HG03280 (cell line): ENCODE measurements at regions not wholly inside any gene's neighbourhood (a gene's known extent, or its start where the extent isn't known, plus 50 kb on each side); places are given as distances from the start of the nearest gene placed in this dataset.

Source experiments
- ATAC-seq: cut with Tn5 transposase; IDR thresholded peaks from one replicate; pipeline ENCODE4 v1.9.1; 2021; ENCODE audit warnings: mild to moderate bottlenecking, moderate library complexity; ENCODE audit not compliant: unreplicated experiment

DNA sequence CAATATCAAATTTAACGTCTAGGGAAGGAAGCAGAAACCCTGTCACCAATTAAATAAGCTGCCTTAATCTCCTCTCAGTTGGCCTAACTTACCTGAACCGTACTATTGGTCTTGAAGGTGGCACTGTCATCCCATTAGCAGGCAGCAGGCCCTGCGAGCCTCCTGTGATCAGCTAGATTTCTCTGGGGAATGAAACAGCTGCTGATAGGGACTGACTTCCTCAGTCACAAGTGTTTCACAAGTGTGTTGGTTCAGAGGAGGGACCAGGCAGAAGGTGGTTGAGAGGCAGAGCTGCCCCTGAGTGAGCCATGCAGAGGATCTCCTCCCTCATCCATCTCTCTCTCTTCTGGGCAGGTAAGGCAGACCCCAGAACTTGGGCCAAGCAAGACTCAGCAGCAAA lies 166.8 kb downstream of the DAD1 start:
- no peak for ATAC-seq

DNA sequence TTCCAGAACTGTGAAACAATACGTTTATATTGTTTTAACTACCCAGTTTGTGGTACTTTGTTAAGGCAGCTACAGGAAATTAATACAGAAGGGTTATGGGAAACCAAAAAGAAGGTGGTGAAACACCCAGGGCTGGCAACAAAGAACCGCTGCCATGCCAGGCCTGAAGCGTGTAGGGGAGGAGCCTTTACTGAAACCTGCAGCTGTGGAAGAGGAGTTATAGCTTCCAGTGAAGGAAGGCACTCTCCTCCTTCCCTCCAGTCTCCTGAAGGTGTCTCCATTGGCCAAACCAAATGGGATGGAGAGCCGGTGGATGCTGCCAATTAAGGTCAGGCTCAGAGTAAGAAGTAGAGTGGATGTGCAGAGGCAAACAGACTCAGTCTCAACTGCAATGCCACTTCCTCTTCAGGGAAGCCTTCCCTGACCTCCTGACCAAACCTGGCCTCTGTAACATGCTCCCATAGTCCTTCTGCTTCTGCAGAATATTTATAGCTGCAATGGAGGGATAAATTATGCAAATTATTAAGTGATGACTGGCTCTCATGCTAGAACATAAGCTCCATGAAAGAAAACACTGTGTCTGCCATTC lies 168.3 kb downstream of the DAD1 start:
- ATAC-seq, result no peak

DNA sequence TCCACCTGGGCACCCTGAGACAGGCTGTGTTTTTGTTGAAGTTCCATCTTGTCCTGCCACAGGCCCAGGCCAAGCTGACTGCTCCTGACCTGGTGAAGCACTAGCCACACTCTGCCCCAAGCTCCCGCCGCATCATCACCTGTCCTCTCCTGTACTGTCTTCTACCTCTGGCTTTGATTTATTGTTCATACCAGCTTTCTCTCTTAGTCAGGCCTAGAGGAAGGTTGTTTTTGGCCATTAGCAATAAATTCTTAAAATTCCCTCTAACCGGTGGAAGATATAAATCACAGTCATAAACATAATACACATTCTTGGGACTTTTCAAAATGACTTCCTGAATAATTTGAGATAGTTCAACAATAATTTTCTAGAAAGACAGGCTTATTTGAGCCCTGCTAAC lies 169.4 kb downstream of the DAD1 start:
- no peak for ATAC-seq

DNA sequence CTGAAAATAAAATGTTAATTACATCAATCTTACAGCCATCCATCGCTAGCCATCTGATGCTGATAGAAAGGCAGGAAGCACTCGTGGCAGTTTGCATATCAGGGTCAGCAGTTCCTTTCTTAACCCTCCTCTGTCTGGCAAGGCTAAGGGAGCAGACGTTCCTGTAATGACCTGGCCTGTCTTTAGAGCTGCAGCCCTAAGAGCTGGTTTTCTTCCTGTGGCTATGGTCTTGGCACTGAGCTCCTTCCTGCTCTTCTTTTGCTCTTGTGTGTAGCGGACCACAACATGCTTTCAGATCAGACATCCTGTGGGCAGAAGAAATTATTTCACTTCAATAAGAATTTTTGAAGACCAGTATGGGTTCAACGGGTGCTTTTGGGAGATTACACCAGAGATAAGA lies 170.4 kb downstream of the DAD1 start:
- ATAC-seq, result no peak

DNA sequence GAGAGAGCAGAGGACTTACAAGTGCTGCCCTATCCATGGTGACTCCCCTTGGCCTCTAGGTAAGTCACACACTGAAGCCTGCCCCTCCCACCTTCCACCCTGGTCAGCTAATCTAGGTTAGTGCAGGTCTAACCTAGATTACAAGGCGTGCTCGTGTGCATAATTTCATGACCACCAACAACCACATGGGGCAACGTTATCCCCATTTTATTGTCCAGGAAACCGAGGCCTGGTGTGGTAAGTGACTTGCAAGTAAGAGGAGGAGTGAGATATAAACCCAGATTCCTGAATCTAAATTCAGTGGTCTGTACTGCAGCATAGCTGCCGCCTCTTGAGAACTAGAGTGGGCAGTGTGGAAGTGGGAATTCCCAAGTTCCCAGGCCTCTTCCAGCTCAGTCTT lies 171.1 kb downstream of the DAD1 start:
- no peak for ATAC-seq

DNA sequence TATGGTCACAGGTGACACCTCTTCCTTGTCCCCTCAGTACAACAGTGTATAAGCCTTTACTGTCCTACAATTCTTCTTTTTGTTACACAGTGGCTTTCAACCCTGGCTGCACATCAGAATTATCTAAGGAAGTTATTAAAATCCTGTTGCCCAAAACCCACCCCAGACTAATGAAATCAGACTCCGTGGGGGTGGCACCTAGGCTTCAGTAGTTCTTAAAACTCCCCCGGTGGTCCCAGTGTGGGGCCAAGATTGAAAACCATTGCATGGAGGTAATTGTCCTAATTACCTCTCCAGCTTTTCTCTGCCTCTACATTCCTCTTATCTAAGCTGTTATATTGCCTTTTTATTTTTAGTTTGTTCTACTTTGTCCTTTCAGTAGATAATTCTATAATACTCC lies 172.8 kb downstream of the DAD1 start:
- ATAC-seq, result no peak

DNA sequence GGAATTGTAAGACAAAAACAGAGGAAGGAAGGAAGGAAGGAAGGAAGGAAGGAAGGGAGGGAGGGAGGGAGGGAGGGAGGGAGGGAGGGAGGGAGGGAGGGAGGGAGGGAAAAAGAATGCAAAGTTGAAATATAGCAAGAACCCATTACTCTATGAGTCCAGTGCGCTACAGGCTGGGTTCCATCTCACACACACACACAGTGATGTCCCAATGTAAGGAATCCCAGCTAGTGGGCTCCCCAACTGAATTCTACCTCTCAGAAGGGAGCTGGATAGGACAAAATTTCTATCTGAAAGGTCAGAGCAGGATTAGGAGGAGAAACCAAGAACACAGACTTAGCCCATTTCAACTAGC lies 173.4 kb downstream of the DAD1 start:
- ATAC-seq, result no peak

DNA sequence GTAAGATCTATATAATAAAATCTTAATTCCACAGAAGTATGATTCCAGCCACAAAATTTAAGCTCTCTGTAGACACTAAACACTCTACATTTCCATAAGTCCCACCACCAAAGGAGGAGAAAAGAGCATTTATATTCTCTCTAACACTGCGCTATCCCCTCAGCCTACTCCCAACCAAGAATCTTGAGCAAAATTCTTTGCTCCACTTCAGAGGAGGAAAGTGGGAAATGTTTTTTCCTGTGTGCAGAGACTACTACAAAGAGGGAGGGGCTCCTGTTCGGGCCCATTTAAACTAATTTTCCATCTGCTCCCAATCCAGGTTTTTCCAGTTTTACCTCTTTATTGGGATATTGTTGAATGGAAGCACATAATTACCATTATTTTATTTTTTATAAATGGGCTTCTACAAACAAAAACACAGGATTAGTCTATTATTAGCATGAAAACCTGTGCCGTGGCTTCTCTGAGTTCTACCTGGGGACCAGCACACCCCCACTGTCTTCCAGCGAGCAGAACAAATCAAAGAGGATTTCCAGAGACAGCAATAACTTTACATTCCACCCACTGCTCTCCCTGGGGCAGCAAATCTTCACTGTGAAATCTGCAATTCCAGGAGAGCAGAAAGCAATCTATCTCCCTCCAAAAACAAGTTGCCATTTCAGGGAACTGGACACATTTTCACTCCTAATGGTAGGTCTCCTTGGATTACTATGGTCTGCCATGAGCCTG lies 174.0 kb downstream of the DAD1 start:
- no peak for ATAC-seq

DNA sequence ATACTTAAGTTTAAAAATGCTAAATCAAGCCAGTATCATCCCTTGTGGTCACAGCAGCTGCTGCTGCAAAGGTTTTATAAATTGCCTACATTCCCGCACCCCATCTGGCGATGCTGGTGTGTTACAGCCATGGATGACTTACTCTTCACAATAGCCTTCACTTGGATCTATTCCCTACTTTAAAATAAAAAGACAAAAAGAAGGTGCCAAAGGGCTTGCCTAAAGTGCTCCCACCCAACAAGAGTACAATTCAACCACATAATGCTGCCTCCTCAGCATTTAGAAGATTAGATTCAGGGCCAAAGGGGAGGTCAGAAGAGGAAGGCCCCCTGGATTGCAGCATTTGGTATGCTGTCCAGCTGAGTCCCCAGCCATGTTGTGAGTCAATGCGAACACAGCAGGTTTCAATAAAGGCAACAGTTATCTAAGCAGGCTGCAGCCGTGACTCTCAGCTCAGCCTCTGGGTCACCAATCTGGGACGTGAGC lies 176.1 kb downstream of the DAD1 start:
- no peak for ATAC-seq

DNA sequence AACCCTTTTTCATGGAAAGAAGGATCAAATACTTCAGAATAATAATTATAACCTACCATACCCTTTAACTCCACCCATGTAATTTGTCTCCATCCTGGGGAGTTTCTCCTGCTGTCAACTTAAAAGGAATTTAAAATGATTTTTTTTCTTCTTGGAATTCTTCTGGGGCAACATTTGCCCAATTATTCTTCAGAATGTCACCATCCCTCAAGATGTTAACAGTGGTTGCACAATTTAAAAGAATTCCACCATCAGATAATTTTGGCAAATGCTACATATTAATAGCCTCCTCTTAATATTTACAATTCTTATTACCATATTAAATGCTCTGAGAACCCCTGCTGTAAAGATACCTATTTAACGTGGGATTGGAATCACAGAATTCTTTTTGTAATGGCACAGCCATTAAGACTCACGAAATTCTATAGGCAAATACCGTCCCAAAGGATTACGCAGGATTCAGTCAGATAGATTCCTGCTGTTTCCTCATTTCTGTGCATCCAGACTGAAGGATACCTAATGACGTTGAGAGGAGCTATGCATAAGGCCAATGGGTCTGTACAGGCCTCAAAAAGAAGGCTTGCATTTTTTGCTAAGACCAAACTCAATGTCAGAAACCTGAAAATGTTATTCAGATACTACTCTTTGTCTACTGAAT lies 177.5 kb downstream of the DAD1 start:
- no peak for ATAC-seq

DNA sequence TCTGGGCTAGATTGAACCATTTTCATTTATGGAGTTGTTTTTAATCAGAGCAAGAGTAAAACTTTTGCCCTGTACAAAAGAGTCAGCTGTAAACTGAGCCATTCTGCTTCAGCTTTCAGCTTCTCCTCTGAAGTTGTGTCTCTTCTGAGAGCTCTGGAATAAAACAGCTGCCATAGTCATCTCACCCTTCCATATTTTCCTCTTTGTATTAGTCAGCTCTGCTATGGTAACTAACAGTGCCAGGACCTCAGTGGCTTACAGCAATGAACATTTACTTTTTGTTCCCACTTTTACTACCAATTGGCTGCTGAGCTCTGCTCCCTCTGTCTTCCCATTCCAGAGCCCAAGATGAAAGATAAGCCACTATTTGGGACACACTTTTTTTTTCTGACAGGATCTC lies 178.5 kb downstream of the DAD1 start:
- ATAC-seq, result no peak

DNA sequence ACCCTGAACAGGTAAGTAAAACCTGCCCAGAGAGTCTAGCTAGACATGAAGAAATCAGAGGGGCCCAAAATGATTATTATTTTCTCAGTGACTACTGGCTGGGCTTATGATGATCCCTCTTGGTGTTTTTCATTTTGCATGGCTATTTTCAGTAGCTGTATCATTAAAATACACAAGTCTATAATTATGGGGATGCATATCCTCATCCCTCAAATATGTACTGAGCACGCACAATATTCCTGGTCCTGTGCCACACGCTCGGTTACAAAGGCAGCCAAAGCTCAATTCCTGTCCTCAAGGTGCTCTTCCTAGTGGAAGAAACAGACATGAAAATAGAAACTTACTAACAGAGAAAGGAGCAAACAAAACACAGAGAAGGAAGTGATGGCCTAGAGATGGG lies 180.0 kb downstream of the DAD1 start:
- no peak for ATAC-seq

DNA sequence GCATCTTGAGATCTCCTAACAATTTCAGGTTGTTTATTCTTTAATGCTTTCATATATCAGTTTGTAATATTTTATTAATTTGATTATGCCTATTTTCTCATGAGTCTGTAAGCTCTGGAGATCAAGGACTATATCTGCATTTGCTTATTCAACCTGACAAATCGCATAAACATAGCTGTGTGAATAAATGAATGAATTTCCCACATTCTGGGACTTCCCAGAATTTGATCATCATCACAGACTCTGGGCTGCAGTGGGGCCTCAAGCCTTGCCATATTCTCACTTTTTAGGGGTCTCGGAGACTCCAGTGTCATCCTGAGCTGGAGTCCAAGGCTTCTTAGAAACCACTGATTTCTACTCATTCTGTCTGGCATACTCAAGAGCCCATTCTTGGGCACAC lies 180.5 kb downstream of the DAD1 start:
- ATAC-seq, result no peak

DNA sequence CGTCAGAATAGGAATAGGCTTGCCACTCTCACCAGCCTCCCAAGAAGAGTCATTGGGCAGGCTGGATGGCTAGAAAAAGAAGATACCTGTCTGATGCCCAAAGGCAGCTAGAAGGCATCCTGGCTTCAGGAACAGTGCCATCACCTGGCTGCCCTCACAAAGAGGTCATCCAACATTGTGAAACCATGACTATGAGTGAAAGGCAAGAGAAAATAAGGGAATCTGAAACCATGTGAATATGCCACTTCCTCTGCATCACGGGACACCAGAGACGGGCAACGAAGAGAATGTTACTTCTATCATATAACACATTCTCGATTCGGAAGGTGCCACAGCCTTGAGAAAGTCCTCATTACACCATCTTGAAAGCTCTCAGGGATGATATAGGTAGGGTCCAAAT lies 182.0 kb downstream of the DAD1 start:
- no peak for ATAC-seq

DNA sequence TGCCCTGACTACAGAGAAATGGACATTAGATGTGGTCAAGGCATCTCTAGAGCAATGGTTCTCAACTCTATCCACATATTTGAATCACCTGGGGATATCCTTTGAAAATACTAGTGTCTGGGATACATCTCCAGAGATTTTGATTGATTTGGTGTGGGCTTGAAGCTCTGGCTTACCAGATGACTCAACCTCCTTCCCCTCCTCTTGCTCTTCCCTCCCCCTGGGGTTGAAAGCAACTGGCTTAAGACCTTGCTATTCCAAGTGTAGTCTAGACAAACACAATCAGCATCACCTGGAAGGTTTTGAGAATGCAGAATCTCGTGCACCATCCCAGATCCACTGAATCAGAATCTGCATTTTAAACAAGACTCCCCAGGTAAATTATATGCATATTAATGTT lies 183.8 kb downstream of the DAD1 start:
- ATAC-seq, result no peak

DNA sequence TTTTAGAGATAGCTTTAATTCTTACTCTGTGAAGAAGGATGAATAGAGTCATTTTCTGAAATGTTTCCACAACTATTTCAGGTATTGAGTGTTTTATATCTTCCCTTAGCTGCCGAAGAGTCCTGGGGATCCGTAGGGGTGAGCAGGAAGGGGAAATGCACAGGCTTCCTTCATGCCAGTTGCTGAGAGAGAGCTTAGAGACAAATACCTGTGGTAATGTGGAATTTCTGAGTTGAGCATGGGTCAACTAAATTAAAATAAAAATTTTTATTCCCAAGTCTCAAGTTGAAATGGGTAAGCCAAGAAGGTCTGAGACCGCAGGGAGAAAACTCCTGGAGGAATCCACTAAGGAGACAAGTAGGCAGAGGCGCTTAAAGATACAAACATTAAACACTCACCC lies 185.7 kb downstream of the DAD1 start:
- no peak for ATAC-seq

DNA sequence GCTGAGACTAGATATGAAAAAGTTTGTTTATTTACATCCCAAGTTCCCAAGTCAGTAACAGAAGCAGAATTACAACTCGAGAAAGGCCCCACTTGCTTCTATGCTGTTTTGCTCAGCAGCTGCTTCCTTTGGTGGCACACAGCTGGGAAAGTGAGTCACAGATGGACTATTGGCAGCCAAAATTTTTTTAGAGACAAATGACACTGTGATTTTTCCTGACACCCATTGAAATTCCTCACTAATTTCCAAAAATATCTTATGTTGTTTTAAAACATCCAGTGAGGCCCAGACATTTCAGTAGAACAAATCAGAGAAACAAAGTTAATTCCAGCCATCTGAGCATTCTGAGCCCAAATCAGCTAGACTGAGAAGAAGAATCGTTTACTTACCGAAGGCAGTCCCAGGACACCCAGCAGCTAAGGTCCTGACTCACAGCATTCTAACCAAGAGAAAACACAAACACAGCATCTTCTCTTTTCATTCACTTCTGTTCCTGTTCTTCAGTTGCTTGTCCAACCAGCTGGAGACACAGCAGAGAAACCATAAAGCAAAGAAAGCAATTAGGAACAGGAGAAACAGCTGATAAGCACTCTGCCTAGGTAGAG lies 188.3 kb downstream of the DAD1 start:
- ATAC-seq, result no peak

DNA sequence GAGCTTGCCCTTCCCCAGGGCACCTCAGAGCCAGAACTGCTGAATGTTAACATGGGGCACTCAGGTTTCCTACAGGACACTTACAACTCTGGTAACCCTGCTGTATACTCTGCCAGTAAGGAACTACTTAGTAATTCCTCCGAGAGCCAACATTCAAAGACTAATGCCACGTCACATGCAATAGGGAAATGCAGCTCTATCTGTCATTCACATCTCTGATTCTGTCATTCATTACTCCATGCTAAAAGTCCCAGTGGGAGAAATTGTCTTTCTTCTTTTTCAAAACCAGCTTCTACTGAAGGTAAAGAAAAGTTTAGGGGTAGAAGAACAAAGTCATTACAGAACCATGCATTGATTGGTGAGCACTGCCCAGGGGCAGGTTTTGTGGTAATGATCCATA lies 189.2 kb downstream of the DAD1 start:
- no peak for ATAC-seq

DNA sequence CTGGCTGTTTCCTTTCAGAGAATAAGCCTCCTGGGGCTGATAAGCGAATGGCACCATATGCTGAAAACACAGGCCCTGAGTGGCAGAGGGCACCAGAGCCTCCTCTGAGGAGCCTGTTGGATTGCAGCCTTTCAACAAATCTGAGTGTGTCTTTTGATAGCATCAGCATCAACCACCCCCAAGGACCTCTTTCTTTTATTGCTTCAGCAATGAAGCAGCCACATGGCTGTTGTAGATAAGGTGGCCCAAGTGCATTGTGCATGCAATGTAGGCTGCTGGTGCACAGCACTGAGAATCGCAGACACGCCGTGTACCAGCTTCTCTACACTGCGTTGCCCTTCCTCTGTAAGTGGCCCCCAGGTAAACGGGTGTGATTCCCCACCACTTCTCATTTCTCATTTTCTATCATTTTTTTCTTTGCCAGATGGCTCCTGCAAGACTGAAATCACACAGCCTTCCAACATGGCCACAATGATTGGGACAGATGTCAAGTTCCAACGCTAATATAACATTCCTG lies 191.7 kb downstream of the DAD1 start:
- ATAC-seq, result no peak

DNA sequence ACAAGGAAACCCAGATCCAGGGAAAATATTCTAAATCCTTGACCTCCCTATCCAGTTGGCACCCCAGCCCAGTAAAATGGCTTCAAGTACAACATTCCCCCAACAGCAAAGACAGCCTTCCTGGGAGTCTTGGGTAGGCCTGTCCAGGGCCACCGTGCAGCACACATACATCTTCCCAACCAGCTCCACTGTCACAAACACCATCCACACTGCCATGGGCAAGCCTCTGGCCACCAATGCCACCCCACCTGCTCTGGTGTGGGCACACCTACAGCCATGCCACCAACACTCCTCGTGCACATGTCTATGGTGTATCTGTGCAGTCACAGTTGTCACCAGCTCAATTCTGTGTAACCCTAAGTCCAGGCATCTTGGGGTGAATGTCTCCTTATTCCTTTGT lies 193.2 kb downstream of the DAD1 start:
- ATAC-seq, result no peak

DNA sequence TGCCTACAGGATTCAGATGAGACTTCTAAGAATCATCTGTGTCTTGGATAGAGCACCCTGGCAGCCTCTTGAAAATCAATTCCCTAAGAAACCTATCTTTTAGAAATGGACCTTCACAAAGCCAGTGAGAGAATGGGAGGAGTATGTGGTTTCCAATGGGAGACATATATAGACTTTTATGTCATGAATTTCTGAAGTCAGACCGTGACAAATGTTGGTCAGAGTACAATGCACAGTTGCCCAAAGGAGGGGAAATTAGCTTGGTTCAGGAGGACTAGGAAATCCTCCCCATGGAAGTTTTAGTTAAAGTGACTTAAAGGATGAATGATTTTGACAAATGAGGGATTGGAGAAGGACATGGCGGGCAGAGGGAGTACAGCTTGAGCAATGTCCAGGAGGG lies 194.4 kb downstream of the DAD1 start:
- no peak for ATAC-seq

DNA sequence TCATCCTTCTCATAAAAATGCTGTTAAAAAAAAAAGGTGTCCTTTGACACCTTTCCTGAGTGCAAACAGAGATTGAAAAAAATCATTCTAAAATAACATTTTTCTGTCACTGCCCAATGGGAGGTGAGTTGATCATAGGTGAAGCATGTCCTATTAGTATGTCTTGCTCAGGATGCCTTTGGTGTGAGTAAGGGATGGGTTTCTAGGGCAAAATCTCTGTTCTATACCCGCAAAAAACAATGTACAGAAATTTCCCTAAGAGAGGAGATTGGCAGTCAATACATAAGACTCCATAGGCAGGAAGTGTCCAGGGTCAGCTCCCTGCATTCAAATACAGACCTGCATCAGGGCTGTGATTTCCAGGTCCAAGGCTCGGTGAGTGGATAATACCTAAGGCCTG lies 195.2 kb downstream of the DAD1 start:
- ATAC-seq, result no peak
